ENCODE measurements at regions not wholly inside any gene's neighbourhood (a gene's known extent, or its start where the extent isn't known, plus 50 kb on each side); places are given as distances from the start of the nearest gene placed in this dataset.

DNA sequence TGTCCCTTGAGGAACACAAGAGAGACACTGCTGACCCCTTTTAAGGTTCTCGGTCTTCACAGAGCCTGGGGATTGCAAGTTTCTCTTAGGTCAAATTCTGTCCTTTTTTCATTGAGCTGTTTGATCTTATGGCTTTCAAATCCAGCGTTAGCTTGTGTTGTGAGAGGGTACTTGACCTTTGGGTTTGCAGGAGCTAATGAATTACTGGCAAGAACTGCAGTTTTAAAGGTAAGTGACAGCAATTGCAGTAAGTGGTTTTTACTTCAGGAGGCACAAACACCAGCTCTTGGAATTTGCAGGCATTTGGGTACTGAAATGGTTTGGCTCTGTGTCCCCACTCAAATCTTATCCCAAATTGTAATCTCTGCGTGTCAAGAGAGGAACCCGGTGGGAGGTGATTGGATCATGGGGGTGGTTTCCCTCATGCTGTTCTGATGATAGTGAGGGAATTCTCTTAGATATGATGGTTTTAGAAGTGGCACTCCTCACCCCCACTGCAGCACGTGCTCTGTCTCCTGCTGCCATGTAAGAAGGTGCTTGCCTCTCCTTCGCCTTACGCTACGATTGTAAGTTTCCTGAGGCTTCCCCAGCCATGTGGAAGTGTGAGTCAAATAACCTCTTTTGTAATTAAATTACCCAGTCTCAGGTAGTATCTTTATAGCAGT is 134.5 kb upstream of the LYPLAL1 start:
- DNase-seq (ENCODE audit: low spot score) = no peak
- no peak overlapping the region for H3K27ac ChIP-seq
- POLR2A ChIA-PET (ENCODE audit: low non-redundant PET) = no interaction called here
- TF ChIP-seq, protein P1, sequence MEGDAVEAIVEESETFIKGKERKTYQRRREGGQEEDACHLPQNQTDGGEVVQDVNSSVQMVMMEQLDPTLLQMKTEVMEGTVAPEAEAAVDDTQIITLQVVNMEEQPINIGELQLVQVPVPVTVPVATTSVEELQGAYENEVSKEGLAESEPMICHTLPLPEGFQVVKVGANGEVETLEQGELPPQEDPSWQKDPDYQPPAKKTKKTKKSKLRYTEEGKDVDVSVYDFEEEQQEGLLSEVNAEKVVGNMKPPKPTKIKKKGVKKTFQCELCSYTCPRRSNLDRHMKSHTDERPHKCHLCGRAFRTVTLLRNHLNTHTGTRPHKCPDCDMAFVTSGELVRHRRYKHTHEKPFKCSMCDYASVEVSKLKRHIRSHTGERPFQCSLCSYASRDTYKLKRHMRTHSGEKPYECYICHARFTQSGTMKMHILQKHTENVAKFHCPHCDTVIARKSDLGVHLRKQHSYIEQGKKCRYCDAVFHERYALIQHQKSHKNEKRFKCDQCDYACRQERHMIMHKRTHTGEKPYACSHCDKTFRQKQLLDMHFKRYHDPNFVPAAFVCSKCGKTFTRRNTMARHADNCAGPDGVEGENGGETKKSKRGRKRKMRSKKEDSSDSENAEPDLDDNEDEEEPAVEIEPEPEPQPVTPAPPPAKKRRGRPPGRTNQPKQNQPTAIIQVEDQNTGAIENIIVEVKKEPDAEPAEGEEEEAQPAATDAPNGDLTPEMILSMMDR (conservative IDR thresholded peaks at IDR 0.05; ENCODE audit: low read depth) = no peak
- CTCF ChIA-PET = interaction anchor here (0.6 kb wide), 1 partner anchor 27 kb away, joined by 3 read pairs; no protein-coding TSS in a partner anchor

- ChIA-PET CTCF (no interaction called here), POLR2A (ENCODE audit: low non-redundant PET) (no interaction called here)
- TF ChIP-seq, protein P1 (conservative IDR thresholded peaks at IDR 0.05; ENCODE audit: low read depth) = no peak
- DNase-seq (ENCODE audit: low spot score) = no peak
- no peak overlapping the region for H3K27ac ChIP-seq
Measured at GRCh38 chr1:219039682-219040154, 134.0 kb upstream of the LYPLAL1 start.

- no peak for DNase-seq (ENCODE audit: low spot score)
- CTCF ChIA-PET = no interaction called here
Measured at GRCh38 chr1:219040291-219040690, 133.4 kb upstream of the LYPLAL1 start.

DNA sequence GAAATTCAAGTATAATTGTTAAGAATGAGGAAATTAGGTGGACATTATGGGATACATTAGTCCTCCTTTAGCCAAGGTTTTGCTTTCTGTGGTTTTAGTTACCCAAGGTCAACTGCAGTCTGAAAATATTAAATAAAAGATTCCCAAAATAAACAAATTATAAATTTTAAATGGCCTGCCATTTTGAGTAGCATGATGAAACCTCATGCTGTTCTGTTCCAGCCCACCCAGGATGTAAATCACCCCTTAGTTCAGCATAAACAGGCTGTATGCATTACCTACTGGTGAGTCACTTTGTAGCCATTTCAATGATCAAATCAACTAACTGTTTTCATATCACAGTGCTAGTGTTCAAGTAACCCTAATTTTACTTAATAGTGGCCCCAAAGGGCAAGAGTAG is 132.5 kb upstream of the LYPLAL1 start:
- TF ChIP-seq, protein P1 (conservative IDR thresholded peaks at IDR 0.05; ENCODE audit: low read depth) = no peak
- ChIA-PET POLR2A (ENCODE audit: low non-redundant PET) (no interaction called here), CTCF (no interaction called here)
- no peak for DNase-seq (ENCODE audit: low spot score)
- no peak overlapping the region for H3K27ac ChIP-seq

More at GRCh38 chr1:219040291-219040690, 133.4 kb upstream of the LYPLAL1 start:
- POLR2A ChIA-PET (ENCODE audit: low non-redundant PET) = no interaction called here
- TF ChIP-seq, protein P1 (conservative IDR thresholded peaks at IDR 0.05; ENCODE audit: low read depth) = no peak
- no peak overlapping the region for H3K27ac ChIP-seq

GRCh38 chr1:219041818-219042217 is 131.9 kb upstream of the LYPLAL1 start:
- ChIA-PET CTCF (no interaction called here), POLR2A (ENCODE audit: low non-redundant PET) (no interaction called here)
- TF ChIP-seq, protein P1 (conservative IDR thresholded peaks at IDR 0.05; ENCODE audit: low read depth) = no peak
- no peak overlapping the region for H3K27ac ChIP-seq
- no peak for DNase-seq (ENCODE audit: low spot score)

- TF ChIP-seq, protein P1 (conservative IDR thresholded peaks at IDR 0.05; ENCODE audit: low read depth) = no peak
- H3K27ac ChIP-seq = no peak overlapping the region
- no peak for DNase-seq (ENCODE audit: low spot score)
- ChIA-PET POLR2A (ENCODE audit: low non-redundant PET) (no interaction called here), CTCF (no interaction called here)
Measured at GRCh38 chr1:219042769-219043168, 130.9 kb upstream of the LYPLAL1 start.
